ENCODE measurements at regions not wholly inside any gene's neighbourhood (a gene's known extent, or its start where the extent isn't known, plus 50 kb on each side); places are given as distances from the start of the nearest gene placed in this dataset.

GRCh38 chr7:136030330-136030729 is 53.2 kb upstream of the MTPN start:
- Histone ChIP-seq H3K56ac (replicated peaks; ENCODE audit: insufficient read length, low read depth, low read length) (no peak overlapping the region), H3K9ac (replicated peaks in 1 of 4; ENCODE audit: extremely low read depth in 1 of 4, low read depth in 3 of 4, low read length in 3 of 4) (no peak overlapping the region), H4K8ac (ENCODE audit: extremely low read depth, insufficient read depth, low read length) (no peak overlapping the region), H3K4me3 (ENCODE audit: extremely low read depth in 1 of 4, insufficient read depth in 2 of 4, low read depth in 3 of 4, low read length in 4 of 4) (no peak overlapping the region), H2BK120ac (replicated peaks; ENCODE audit: low read depth, low read length) (no peak overlapping the region), H2BK12ac (ENCODE audit: low read depth, low read length) (no peak overlapping the region), H3K14ac (ENCODE audit: insufficient read length) (no peak overlapping the region), H2BK15ac (ENCODE audit: low read length) (no peak overlapping the region), H2AFZ (ENCODE audit: low read length) (no peak overlapping the region), H3K23ac (ENCODE audit: insufficient read length) (no peak overlapping the region), H3K79me2 (ENCODE audit: control insufficient read depth in 1 of 2, insufficient read depth in 2 of 2, low read length in 2 of 2) (no peaks in the 10 kb centered on the region), H3K4me1 (replicated peaks in 1 of 4; ENCODE audit: control insufficient read depth in 3 of 4, insufficient read depth in 4 of 4, low read length in 3 of 4) (no peaks in the 10 kb centered on the region), H3K9me3 (ENCODE audit: insufficient read depth in 2 of 2, low read depth in 1 of 2, low read length in 1 of 2) (peaks cover 0 to 4% of the 10 kb centered on the region in 2 experiments; a peak in 1 of 4 replicates), H3K23me2 (ENCODE audit: low read depth, low read length) (no peaks in the 10 kb centered on the region), H4K91ac (replicated peaks; ENCODE audit: insufficient read length, low read length) (no peak overlapping the region), H4K20me1 (replicated peaks in 1 of 2; ENCODE audit: control insufficient read depth in 1 of 2, insufficient read depth in 2 of 2, low read length in 2 of 2) (no peaks in the 10 kb centered on the region), H3K79me1 (ENCODE audit: low read depth, low read length) (no peaks in the 10 kb centered on the region), H2BK20ac (ENCODE audit: low read length) (no peak overlapping the region), H2BK5ac (ENCODE audit: low read depth, low read length) (no peak overlapping the region), H3K4me2 (ENCODE audit: insufficient read depth in 1 of 2, low read depth in 2 of 2, low read length in 2 of 2) (no peak overlapping the region), H3K4ac (replicated peaks; ENCODE audit: insufficient read length, low read depth, low read length) (no peak overlapping the region), H4K5ac (ENCODE audit: insufficient read length, low read depth, low read length) (no peak overlapping the region), H3K27ac (ENCODE audit: low read depth, low read length) (no peak overlapping the region), H2AK5ac (ENCODE audit: low read depth, low read length) (no peak overlapping the region), H3K36me3 (ENCODE audit: control insufficient read depth in 2 of 4, insufficient read depth in 4 of 4, low read length in 3 of 4) (no peaks in the 10 kb centered on the region; a peak in 1 of 8 replicates), H3K27me3 (replicated peaks in 1 of 4; ENCODE audit: control insufficient read depth in 3 of 4, extremely low read depth in 1 of 4, insufficient read depth in 3 of 4, low read length in 3 of 4) (no peaks in the 10 kb centered on the region), H3K18ac (ENCODE audit: extremely low read depth, low read length) (no peak overlapping the region)
- ChIA-PET CTCF (ENCODE audit: partially characterized antibody) (interaction anchor here (1.5 to 1.9 kb wide), 2 partner anchors 20 to 85 kb away, joined by 4 to 5 read pairs; no protein-coding TSS in a partner anchor), POLR2A (ENCODE audit: partially characterized antibody) (interaction anchor here (0.6 kb wide), 1 partner anchor 190 kb away, joined by 3 read pairs; no protein-coding TSS in a partner anchor)
- FAIRE-seq: no peak
- WGBS, 2 experiments (ENCODE audit: extremely low coverage in 1 of 2, insufficient coverage in 1 of 2, insufficient read length in 1 of 2, insufficient replicate concordance in 2 of 2, low coverage in 1 of 2, low lambda C conversion rate in 2 of 2, missing lambda C conversion rate in 1 of 2): 93% methylated on average over 2 of the region's 2 CpGs; no CpG with 5 or more reads in 1 of the 2 experiments
- DNase-seq (ENCODE audit: low read depth in 1 of 2, low spot score in 2 of 2): no peak
- TF ChIP-seq MAFK (IDR thresholded peaks at IDR 0.05; ENCODE audit: low read depth, low read length) (no peak), CHD2 (IDR thresholded peaks at IDR 0.05; ENCODE audit: low read length) (no peak), CEBPB (IDR thresholded peaks at IDR 0.05; ENCODE audit: low read depth, low read length) (no peak), NANOG (IDR thresholded peaks at IDR 0.05; ENCODE audit: insufficient read depth, low read depth, low read length, poor library complexity, severe bottlenecking) (no peak), E2F6 (IDR thresholded peaks at IDR 0.05) (no peak), NRF1 (IDR thresholded peaks at IDR 0.05; ENCODE audit: low read depth, low read length) (no peak), KDM1A (IDR thresholded peaks at IDR 0.05; ENCODE audit: borderline replicate concordance, low read length) (no peak), RNF2 (IDR thresholded peaks at IDR 0.05; ENCODE audit: borderline replicate concordance, low read depth, low read length, missing control alignments, poor library complexity, severe bottlenecking) (no peak), HDAC6 (IDR thresholded peaks at IDR 0.05; ENCODE audit: low read depth, low read length) (no peak), SAP30 (IDR thresholded peaks at IDR 0.05; ENCODE audit: insufficient read depth, insufficient replicate concordance, low read length) (no peak), HDAC2 (IDR thresholded peaks at IDR 0.05; ENCODE audit: borderline replicate concordance in 1 of 2, low read depth in 2 of 2, low read length in 2 of 2) (no peak), GTF2F1 (IDR thresholded peaks at IDR 0.05; ENCODE audit: borderline replicate concordance, low read depth, low read length) (no peak), EGR1 (IDR thresholded peaks at IDR 0.05; ENCODE audit: borderline replicate concordance, low read depth, low read length) (no peak)
